ENCODE measurements at regions not wholly inside any gene's neighbourhood (a gene's known extent, or its start where the extent isn't known, plus 50 kb on each side); places are given as distances from the start of the nearest gene placed in this dataset.
A peak's percentile ranks its signal among the peaks of the same experiment; 100 is the strongest.
"Not testable (repeated sequence)": the region's sequence is repeated elsewhere in the genome, so short reads cannot be mapped to it uniquely, and the experiment has no call there.

DNA sequence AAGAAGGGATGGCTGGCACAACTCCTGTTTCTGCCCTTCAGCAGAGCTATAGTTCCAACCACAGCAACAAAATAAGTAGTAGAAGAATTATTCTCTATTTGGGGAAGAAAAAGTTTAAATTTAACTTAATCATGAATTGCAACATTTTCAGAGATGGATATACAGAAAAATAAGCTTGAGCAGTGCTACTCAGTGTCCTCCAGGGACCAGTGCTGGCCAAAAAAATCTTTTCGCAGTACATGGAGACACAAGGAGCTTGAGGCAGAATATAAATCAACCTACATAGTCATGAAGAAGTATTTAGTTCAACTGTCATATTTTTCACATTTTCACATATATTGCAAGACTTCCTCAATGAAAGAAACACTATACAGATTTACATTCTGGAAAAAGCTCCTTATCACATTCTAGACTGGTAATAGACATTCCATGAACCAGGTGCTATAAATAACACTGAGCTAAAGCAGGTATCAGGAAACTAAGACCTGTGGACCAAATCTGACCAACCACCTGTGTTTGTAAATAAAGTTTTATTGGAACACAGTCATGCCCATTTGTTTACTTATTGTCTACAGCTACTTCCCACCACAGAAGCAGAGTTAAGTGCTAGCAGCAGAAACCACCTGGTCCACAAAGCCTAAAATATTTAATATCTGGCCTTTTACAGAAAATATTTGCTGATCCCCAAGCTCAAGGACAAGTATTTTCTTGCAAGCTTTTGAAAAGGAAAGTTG is 101.9 kb downstream of the RGS21 start:
- no peak overlapping the region for H3K4me3 ChIP-seq (ENCODE audit: low read length)
- DNase-seq (ENCODE audit: low read depth, low spot score), result no peak

DNA sequence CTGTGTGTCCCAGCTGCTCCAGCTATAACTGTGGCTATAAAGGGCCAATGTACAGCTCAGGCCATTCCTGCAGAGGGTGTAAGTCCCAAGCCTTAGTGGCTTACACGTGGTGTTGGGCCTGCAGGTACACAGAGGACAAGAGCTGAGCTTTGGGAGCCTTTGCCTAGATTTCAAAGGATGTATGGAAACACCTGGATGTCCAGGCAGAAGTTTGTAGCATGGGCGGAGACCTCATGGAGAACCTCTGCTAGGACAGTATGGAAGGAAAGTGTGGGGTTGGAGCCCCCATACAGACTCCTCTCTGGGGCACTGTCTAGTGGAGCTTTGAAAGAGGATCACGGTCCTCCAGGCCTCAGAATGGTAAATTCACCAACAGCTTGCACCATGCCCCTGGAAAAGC is 113.9 kb downstream of the RGS21 start:
- DNase-seq (ENCODE audit: low read depth, low spot score), result no peak
- no peak overlapping the region for H3K4me3 ChIP-seq (ENCODE audit: low read length)

DNA sequence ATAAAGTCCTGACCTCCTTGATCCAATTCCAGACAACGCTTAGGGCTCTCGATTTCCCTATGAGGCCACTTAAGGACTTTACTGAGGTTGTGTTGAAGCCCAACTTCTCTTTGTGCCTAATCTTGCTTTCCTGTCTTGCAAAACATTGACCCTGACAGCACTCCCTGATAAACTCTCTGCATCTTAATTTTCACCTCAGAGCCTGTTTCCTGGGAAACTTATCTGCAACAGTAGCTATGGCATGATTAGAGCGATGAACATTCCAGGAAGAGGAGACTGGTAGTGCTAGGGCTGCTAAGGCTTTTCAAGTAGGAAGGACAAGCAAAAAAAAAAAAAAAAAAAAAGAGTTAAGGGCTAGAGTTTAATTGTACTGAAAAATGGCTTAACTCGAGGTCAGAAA is 118.9 kb downstream of the RGS21 start:
- no peak overlapping the region for H3K4me3 ChIP-seq (ENCODE audit: low read length)
- no peak for DNase-seq (ENCODE audit: low read depth, low spot score)

DNA sequence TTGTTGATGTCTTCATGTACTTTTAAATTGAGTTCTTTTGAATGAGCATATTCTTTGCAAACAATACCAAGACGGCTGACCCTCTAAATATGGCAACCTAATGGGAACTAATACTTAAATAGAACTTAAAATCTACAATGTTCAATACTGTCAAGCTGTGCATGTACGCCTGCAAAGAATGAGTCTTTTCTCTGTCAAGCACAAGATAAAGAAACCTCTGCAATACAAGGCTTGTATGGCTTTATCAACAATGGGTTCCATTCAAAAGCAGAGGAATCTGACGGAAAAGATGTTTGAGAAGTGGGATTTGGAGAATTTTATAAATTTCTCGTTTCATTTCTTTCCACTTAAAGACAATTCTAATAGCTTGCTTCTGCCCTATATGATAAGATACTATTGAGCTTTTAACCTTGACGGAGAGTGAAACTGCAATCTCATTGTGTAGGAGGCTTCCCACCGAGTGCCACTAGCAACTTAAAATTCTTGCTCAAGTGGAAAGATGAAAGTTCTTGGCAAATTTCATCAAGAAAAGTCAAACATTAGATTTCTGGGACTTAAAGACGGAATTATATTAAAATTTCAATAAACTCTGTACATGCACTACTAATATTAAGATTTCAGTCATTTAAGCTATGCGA is 119.8 kb downstream of the RGS21 start:
- DNase-seq (ENCODE audit: low read depth, low spot score), result no peak
- no peak overlapping the region for H3K4me3 ChIP-seq (ENCODE audit: low read length)

DNA sequence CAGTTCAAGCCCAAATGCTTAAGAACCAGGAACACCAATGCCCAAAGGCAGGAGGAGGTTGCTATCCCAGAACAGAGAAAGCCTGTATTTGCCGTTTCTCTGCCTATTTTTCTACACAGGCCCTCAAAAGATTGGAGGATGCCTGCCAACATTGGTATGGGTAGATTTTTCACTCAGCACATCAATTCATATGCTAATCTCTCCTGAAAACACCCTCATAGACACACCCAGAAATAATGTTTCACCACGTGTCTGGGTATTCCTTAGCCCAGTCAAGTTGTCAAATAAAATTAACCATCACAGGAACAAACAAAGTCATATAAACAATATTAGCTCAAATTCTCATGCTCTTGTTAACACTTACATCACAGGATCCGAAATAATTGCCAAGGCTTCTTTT is 121.9 kb downstream of the RGS21 start:
- no peak overlapping the region for H3K4me3 ChIP-seq (ENCODE audit: low read length)
- DNase-seq (ENCODE audit: low read depth, low spot score), result no peak

DNA sequence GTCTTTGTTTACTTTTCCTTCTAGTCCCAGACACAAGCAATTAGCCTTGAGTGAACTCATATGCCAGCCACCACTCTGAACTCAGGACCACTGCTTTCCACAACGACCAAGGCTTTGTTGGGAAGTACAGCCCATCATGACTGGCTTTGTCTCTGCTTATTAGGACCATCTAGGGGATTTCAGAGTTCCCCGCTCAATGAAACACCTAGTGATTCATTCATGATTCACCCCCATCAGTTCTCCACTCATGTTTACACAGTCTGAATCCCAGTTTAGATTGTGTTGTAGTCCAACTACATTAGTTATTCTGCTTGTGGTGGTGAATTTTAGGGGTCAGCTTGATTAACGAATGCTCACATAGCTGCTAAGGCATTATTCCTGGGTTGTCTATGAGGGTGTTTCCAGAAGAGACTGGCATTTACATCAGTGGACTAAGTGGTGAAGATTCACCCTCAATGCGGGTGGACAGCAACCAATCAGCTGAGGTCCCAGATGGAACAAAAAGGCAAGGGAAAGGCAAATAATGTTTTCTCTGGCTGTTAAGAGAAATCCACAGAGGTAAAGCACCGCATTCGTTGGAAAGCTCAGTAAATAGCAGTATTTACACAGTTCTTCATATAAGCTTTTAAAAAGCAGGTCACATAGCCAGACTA is 122.7 kb downstream of the RGS21 start:
- H3K4me3 ChIP-seq (ENCODE audit: low read length), result no peak overlapping the region
- no peak for DNase-seq (ENCODE audit: low read depth, low spot score)

DNA sequence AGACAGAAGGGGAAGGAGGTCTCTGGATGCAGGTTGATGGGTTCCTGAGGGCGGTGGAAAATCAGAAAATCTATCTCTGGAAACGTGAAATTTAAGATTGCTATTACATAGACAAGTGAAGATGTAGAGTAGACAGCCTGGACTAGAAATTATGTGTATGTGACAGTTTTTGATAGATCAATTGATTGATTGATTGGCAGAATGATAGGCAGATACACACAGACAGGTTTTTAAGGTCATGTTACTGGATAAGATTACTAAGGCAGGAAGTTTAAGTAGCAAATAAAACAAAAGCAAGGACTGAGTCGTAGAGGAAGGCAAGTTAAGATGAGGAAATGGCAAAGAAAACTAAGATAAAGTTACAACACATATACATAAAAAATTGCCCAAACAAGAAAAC is 124.7 kb downstream of the RGS21 start:
- DNase-seq (ENCODE audit: low read depth, low spot score), result no peak

DNA sequence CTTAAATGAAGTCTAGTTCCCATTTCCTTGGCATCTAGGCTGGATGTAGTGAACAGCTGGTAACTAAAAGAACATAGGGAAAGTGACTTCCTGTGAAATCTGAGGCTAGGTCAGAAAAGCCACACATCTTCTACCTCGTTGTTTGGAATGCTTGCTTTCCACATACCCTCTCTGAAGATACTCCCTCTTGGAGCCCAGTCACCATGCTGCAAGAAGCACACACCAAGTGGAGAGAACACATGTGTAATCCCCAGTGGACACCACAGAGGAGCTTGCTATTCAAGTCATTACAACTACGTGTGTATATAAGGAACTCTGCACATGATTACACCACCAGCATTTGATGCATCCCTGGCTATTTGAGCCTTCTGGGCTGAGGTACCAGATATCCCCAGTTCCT is 125.9 kb downstream of the RGS21 start:
- no peak overlapping the region for H3K4me3 ChIP-seq (ENCODE audit: low read length)
- no peak for DNase-seq (ENCODE audit: low read depth, low spot score)

More for the DNA sequence above, 124.7 kb downstream of the RGS21 start:
- no peak overlapping the region for H3K4me3 ChIP-seq (ENCODE audit: low read length)

DNA sequence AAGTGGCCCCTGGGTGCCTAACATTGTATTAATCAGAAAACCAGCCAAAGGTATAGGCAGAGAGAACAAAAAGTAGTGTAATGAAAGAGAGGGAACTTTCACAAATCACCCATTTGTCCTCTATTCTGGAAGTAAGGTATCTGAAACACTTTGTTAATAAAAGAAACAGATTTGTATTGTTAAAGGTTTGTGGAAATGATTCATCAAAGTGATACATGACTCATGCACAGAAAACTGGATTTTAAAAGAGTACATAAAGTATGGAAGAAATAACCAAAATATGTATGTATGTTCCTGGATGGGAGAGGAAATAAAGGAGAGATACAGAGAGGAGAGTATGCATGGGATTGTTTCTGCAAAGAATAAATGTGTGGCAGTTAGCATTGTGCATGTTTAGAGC is 126.8 kb downstream of the RGS21 start:
- H3K4me3 ChIP-seq (ENCODE audit: low read length), result no peak overlapping the region
- no peak for DNase-seq (ENCODE audit: low read depth, low spot score)

DNA sequence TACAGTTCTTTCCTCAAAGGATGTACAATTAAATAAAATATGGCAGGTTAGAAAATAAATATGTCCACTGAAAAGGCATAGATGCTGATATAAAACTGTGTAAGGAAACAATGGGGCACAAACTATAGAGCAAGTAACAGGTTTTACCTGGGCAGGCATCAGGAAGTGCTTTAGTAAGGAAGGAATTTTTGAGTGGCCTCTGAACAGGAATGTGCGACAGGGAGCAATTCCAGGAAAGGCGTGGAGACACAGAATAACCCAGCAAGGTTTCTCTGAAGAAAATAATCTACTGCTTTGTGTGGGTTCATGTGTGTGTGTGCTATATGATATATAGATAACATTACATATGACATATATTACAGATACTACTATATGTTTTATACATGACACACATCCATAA is 128.4 kb downstream of the RGS21 start:
- DNase-seq (ENCODE audit: low read depth, low spot score), result no peak

DNA sequence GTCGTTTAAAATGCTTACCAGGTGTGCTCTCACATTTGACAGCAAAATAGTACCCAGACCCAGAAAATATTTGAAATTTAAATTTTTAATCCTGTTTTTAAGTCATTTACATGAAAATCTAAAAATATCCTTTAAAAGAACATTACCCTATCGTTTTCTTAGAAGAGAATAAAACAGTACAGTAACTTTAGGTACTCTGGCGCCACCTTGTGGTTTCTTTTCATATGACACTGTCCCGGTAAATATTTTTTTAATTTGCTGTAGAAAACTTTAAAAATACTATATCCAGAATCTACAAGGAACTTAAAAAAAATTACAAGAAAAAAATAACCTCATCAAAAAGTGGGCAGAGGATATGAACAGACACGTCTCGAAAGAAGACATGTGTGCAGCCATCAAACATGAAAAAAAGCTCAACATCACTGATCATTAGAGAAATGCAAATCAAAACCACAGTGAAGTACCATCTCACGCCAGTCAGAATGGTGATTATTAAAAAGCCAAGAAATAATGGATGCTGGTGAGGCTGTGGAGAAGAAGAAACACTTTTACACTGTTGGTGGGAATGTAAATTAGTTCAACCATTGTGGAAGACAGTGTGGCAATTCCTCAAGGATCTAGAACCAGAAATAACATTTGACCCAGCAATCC is 129.2 kb downstream of the RGS21 start:
- H3K4me3 ChIP-seq (ENCODE audit: low read length), result no peak overlapping the region
- DNase-seq (ENCODE audit: low read depth, low spot score), result peak; percentile 56

More for the DNA sequence above, 128.4 kb downstream of the RGS21 start:
- no peak overlapping the region for H3K4me3 ChIP-seq (ENCODE audit: low read length)

DNA sequence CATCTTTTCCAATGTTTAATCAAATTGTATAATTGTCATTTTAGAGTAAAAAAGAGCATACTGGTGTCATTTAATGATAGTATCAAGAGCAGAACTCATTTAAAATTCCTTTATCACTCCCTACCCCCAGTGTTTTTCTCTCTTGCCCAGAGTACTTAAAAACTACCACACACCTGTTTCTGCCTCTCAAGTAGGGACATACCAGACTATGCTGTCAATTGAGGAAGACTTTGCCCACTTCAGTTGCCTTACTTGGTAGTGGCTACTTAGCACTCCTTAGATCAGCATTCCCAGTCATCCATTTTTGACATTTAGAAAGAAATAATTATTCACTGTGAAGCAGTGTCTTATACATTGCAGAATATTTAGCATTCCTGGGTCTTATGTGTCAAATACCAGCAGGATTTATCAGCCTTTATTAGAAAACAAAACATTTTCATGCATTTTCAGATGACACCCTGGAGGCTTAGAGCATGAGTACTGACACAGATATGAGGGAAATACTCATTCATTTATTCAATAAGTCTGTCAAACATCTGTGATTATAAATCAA is 127.5 kb upstream of the RGS1 start:
- DNase-seq (ENCODE audit: low read depth, low spot score), result no peak
- no peak overlapping the region for H3K4me3 ChIP-seq (ENCODE audit: low read length)

DNA sequence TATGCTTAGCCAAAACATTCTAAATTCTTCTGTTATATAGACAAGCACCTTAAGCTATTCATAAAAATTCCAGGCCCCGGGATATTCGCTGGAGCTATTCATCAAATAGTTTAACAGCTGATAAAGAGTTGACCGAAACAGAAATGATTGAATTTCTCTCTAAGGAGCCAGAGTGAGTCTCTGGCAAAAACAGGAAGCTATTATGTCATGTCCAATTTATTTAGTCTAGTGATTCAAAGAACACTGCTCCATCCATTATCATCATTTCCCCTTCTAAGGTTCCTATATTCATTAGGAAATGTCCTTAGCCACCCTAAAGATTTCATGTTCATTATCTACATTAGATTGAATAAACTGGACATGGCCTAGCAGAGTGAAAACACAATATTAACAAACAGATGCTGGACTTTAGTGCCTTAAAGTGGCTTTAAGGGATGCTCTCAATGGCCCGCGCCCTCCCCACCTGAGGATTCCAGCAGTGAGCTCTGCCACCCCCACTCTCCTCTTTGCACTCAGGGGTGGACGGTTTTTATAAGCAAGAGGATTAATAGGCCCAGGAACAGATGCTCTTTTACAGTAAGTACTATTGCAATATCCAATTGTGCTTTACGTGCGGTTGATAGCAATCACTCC is 122.1 kb upstream of the RGS1 start:
- no peak overlapping the region for H3K4me3 ChIP-seq (ENCODE audit: low read length)
- no peak for DNase-seq (ENCODE audit: low read depth, low spot score)

DNA sequence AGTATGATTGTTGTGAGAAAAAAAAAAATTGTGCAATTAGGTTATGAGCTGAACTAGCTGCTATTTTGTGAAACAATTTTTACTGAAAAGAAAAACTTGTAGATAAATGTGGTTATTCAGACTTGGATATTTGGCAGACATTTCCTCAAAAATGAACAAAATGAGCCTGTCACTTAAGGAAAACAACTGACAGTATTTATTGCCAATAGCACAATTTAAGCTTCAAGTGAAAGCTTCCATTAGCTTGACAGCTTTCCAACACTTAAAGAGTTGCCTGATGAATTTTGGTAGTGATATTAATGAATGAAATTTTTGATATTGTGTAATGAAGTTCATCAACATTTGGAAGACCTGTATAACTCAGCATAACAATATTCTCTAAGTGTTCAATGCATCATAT is 116.1 kb upstream of the RGS1 start:
- no peak overlapping the region for H3K4me3 ChIP-seq (ENCODE audit: low read length)
- DNase-seq (ENCODE audit: low read depth, low spot score), result no peak

DNA sequence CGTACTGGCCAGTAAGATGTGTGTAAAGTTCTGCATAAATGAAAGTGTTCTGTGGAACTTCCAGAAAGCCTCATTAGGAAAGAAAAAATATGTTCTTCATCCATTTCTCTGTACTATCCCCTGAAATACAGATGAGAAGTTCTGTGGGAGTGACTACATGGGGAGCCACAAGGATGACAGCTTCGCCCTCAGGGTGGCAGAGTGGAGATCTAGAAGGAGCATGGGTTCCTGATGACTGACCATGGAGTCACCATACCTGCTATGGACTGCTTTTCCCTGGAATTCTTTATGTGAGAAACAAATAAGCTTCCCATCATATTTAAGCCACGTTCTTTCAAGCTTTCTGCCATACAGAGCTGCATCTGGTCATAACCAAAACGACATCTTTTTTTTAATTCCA is 113.9 kb upstream of the RGS1 start:
- DNase-seq (ENCODE audit: low read depth, low spot score), result no peak
- no peak overlapping the region for H3K4me3 ChIP-seq (ENCODE audit: low read length)

DNA sequence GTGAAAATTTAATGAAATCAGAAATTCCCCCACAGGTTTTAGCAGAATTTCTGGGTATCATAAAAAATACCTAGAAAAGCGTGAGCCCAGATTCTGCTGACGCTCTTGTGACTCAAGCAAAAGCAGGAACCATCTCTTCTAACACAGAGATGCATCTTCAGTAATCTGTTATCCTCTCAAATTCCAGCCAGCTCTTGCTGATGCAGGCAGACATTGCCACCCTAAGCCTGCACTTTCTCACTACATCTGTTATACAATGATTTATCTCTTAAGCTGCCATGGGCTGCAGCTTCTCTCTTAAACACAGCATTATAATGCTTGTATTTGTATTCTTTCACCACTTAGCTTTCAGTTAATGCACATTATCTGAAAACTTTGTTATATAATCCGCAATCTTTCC is 113.0 kb upstream of the RGS1 start:
- no peak for DNase-seq (ENCODE audit: low read depth, low spot score)
- H3K4me3 ChIP-seq (ENCODE audit: low read length), result no peak overlapping the region

DNA sequence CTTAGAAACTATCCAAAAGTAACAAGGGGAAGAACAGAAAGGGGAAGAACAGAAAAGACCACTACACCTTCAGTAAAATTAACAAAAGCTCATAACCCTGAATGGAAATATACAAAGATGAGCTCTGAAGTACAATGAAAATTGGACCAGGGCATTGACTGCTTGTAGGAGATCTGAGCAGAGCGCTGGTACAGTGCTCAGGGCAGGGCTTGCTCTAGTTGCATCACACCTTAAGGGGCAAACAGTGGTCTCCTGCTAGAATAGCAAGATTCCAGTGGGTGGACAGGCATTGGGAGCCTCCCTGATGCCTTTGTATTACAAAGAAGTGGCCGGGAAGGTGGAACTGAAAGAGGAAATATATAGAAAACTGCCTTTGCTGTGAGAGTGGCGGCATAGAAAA is 111.9 kb upstream of the RGS1 start:
- H3K4me3 ChIP-seq (ENCODE audit: low read length), result no peak overlapping the region
- DNase-seq (ENCODE audit: low read depth, low spot score), result no peak

DNA sequence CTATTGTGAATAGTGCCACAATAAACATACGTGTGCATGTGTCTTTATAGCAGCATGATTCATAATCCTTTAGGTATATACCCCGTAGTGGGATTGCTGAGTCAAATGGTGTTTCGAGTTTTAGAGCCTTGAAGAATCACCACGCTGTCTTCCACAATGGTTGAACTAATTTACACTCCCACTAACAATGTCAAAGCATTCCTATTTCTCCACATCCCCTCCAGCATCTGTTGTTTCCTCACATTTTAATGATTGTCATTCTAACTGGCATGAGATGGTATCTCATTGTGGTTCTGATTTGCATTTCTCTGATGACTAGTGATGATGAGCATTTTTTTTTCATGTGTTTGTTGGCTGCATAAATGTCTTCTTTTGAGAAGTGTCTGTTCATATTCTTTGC is 110.4 kb upstream of the RGS1 start:
- not testable (repeated sequence) for DNase-seq (ENCODE audit: low read depth, low spot score); H3K4me3 ChIP-seq (ENCODE audit: low read length)

DNA sequence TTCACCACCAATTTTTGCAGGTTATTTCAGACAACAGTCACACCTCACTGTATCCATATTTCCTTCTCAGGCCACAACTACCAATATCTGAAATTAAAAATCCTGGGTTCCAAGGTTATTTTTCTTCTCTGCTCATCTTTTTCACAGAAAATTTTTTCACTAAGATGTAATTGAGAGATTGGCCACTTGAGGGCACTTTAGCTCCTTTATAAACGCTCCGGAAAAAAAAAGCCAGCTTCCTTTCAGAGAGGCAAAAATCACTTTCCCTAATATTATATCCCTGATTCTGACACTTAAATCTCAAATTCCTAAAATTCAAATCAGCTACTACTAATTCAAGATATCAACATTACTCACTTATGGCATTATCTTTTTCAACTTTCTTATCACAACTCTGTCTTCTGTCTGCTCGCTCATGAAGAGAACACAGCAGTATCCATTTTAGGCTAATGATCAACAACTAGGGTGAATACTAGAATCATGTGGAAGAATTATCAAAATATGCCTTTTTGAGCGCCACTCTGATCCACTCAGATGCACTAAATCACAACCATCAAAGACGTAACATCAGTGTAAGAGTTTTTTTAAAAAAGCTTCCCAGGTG is 101.4 kb upstream of the RGS1 start:
- peak; percentile 27 for DNase-seq (ENCODE audit: low read depth, low spot score)
- no peak overlapping the region for H3K4me3 ChIP-seq (ENCODE audit: low read length)
